DOHH2 (cell line): ENCODE measurements at regions not wholly inside any gene's neighbourhood (a gene's known extent, or its start where the extent isn't known, plus 50 kb on each side); places are given as distances from the start of the nearest gene placed in this dataset.

Source experiments
- EZH2phosphoT487 ChIP-seq: fragments of 200-600 bp; sonication (generic); IDR thresholded peaks from 2 replicates; pipeline ENCODE4 v1.6.1; 2017; ENCODE audit warnings: borderline replicate concordance, mild to moderate bottlenecking, antibody characterized with exemption, low read length, moderate library complexity, mixed read lengths
- TF ChIP-seq, protein P1 (sequence below): fragments of 200-600 bp; sonication (generic); IDR thresholded peaks from one replicate; pipeline ENCODE4 v1.5.1; 2014; ENCODE audit warnings: antibody characterized with exemption, mild to moderate bottlenecking, low read depth, low read length; ENCODE audit not compliant: poor library complexity, severe bottlenecking

DNA sequence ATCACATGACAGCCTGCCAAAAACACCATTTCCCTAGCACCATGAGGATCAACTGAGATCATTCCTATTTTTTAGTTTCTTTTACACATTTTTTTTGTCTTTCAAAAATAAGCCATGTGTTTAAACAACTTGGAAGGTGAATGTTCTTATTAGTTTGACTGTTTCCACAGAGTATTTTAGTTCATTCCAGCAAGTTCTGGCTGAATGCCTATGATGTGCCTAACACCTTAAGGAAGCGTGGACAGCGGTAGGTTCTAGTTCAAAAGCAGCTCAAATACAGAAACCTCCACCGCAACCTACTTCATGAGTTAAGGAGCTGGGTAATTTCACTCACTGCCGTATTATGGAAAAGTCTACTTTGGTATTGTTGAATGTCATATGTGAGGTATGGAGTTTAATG lies 101.3 kb upstream of the ADAMTS9 start:
- no peak for TF ChIP-seq EZH2phosphoT487
- TF ChIP-seq, protein P1, sequence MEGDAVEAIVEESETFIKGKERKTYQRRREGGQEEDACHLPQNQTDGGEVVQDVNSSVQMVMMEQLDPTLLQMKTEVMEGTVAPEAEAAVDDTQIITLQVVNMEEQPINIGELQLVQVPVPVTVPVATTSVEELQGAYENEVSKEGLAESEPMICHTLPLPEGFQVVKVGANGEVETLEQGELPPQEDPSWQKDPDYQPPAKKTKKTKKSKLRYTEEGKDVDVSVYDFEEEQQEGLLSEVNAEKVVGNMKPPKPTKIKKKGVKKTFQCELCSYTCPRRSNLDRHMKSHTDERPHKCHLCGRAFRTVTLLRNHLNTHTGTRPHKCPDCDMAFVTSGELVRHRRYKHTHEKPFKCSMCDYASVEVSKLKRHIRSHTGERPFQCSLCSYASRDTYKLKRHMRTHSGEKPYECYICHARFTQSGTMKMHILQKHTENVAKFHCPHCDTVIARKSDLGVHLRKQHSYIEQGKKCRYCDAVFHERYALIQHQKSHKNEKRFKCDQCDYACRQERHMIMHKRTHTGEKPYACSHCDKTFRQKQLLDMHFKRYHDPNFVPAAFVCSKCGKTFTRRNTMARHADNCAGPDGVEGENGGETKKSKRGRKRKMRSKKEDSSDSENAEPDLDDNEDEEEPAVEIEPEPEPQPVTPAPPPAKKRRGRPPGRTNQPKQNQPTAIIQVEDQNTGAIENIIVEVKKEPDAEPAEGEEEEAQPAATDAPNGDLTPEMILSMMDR, result no peak
